ENCODE measurements at regions not wholly inside any gene's neighbourhood (a gene's known extent, or its start where the extent isn't known, plus 50 kb on each side); places are given as distances from the start of the nearest gene placed in this dataset.

DNA sequence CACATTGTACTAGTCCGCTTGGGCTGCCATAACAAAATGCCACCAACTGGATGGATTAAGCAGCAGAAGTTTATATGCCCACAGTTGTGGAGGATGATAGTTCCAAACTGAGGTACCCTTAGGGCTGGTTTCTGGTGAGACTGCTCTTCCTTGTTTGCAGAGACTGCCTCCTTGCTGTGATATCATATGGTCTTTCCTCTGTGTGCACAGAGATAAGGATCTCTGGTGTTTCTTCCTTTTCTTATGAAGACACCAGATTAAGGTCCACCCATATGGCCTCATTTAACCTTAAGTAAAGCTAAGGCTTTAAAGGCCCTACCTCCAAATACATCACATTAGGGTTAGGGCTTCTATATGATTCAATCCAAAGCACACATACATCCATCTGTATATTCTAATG is 738.2 kb upstream of the GCFC2 start:
- TF ChIP-seq, protein P1, sequence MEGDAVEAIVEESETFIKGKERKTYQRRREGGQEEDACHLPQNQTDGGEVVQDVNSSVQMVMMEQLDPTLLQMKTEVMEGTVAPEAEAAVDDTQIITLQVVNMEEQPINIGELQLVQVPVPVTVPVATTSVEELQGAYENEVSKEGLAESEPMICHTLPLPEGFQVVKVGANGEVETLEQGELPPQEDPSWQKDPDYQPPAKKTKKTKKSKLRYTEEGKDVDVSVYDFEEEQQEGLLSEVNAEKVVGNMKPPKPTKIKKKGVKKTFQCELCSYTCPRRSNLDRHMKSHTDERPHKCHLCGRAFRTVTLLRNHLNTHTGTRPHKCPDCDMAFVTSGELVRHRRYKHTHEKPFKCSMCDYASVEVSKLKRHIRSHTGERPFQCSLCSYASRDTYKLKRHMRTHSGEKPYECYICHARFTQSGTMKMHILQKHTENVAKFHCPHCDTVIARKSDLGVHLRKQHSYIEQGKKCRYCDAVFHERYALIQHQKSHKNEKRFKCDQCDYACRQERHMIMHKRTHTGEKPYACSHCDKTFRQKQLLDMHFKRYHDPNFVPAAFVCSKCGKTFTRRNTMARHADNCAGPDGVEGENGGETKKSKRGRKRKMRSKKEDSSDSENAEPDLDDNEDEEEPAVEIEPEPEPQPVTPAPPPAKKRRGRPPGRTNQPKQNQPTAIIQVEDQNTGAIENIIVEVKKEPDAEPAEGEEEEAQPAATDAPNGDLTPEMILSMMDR (IDR thresholded peaks at IDR 0.05; ENCODE audit: insufficient read depth, low read depth, low read length, missing control alignments), result no peak
- DNase-seq (ENCODE audit: low read depth), result no peak
- H3K4me3 ChIP-seq (ENCODE audit: low read length), result no peak overlapping the region

DNA sequence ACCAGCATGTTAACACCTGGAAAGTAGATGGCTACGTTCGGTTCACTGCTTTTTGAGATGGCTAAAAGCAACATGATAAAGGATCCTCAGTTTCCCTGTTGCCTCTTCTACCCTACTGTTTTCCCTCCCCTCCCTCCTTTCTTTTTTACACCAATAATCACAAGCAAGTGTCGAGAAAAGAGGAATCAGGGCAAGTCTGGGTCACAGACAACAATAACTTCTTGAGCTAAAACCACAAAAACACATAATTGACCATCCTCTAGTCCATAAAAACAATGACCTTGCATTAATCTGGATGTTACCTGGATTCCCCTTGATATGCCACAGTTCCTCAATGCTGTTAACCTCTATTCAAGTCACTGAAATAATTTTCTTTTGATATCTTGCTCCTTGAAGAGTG is 736.6 kb upstream of the GCFC2 start:
- H3K4me3 ChIP-seq (ENCODE audit: low read length), result no peak overlapping the region
- DNase-seq (ENCODE audit: low read depth), result no peak
- TF ChIP-seq, protein P1 (IDR thresholded peaks at IDR 0.05; ENCODE audit: insufficient read depth, low read depth, low read length, missing control alignments), result no peak

DNA sequence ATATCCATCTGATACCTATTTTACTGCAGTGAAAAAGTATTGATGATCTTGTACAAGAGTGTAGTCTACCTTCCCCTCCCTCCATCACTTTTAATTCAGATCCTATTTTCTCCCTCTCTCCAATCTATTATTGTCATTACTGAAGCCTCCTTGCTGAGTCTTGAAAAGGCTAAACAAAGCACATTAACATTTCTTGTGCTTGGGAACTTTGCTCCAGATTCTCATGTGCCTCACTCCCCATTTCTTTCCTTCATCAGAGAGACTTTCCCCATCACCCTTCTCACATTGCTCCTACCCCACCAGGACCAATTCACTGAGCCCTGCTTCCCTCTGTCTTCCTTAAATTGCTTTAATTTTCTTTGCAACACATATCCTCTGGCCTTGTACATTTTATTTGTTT is 736.2 kb upstream of the GCFC2 start:
- no peak for DNase-seq (ENCODE audit: low read depth)
- H3K4me3 ChIP-seq (ENCODE audit: low read length), result no peak overlapping the region
- TF ChIP-seq, protein P1 (IDR thresholded peaks at IDR 0.05; ENCODE audit: insufficient read depth, low read depth, low read length, missing control alignments), result no peak

DNA sequence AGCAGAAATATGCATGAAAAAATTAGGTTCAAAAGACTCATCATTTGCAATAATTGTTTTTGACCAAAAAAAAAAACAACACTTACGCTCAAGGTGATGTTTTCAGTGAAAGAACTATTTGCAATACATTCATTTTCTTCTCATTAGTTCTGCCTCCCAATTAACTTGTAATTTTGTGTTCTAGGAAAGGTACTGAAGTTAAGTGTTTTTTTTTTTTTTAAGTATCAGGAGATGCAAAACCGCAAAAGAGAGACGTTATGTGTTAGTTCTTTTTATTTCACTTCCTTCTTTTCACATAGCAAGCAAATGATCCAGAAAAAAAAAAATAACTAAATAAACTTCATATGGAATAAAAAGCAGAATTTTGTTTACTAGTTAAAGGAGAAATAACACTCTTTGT is 735.2 kb upstream of the GCFC2 start:
- TF ChIP-seq, protein P1 (IDR thresholded peaks at IDR 0.05; ENCODE audit: insufficient read depth, low read depth, low read length, missing control alignments), result no peak
- no peak for DNase-seq (ENCODE audit: low read depth)
- no peak overlapping the region for H3K4me3 ChIP-seq (ENCODE audit: low read length)

DNA sequence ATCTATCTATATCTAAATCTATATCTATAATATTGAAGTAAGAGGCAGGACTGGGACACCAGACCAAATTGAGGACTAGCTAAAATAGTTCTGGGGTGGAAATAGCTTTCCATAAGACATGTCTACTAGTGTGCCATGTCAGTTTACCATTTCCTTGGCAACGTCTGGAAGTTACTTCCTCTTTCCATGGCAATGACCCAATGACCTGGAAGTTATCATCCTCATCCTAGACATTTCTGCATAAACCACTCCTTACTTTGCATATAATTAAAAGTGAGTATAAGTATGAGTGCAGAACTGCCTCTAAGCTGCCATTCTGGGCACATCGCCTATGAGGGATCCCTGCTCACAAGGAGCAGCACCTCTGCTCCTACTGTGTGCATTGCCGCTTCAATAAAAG is 734.0 kb upstream of the GCFC2 start:
- TF ChIP-seq, protein P1 (IDR thresholded peaks at IDR 0.05; ENCODE audit: insufficient read depth, low read depth, low read length, missing control alignments), result no peak
- no peak for DNase-seq (ENCODE audit: low read depth)

DNA sequence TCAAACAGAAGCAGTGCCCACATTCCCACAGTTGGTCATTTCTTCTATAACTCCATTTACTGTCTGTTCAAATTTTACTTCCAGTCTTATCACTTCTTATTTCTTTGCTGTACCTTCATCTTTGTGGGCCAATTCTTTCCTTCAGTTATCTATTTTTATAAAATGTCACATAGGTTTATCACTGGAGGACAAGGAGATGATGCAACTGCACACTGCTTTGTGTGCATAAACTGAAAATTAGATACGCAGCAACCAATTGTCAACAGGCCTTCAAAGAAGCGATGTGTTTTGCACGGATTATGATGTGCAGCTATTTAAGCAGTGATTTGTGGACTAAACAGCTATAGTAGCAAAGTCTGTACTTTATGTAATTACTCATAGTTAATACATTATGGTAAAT is 726.8 kb upstream of the GCFC2 start:
- DNase-seq (ENCODE audit: low read depth), result no peak
- TF ChIP-seq, protein P1 (IDR thresholded peaks at IDR 0.05; ENCODE audit: insufficient read depth, low read depth, low read length, missing control alignments), result no peak
- no peak overlapping the region for H3K4me3 ChIP-seq (ENCODE audit: low read length)

More for the DNA sequence above, 734.0 kb upstream of the GCFC2 start:
- H3K4me3 ChIP-seq (ENCODE audit: low read length), result no peak overlapping the region

DNA sequence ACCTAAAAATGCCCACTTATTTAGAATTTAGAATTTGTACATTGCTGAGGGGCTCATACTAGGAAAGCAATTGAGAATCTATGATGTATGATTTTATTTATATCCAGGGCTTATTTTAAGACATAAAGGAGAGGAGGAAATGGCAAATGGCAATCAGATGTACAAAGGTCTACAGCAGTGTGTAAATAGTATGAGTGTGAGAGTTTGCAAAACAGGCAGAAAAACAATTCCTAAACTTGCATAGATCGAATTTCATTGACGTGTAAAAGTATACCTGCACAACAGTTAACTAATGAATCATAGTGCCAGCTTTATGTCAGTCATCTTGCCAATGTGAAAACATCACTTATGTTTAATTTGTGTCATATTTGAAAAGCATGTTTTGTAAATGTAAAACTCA is 718.7 kb upstream of the GCFC2 start:
- TF ChIP-seq, protein P1 (IDR thresholded peaks at IDR 0.05; ENCODE audit: insufficient read depth, low read depth, low read length, missing control alignments), result no peak
- DNase-seq (ENCODE audit: low read depth), result no peak
- no peak overlapping the region for H3K4me3 ChIP-seq (ENCODE audit: low read length)

Measured in epithelial cell of esophagus (primary cell).